Activated CD8-positive, alpha-beta memory T cell treated with anti-CD3 and anti-CD28 coated beads, Interleukin-2, amount 10 ng/mL, durations not matched to agents 7 days and 5 days (primary cell): ENCODE measurements at regions not wholly inside any gene's neighbourhood (a gene's known extent, or its start where the extent isn't known, plus 50 kb on each side); places are given as distances from the start of the nearest gene placed in this dataset.

ENCODE experiments used
- ATAC-seq: fragments of 150-1000 bp; cut with Tn5 transposase; one replicate; pipeline ENCODE4 v1.10.0; 2021; ENCODE audit warnings: moderate library complexity
- CTCF ChIA-PET: fragments of 350-600 bp; sonication (Branson Sonifier 250); formaldehyde crosslinking; loops from one replicate; lab custom pipeline; 2021; ENCODE audit warnings: antibody characterized with exemption; lab: Charles Lee
- DNase-seq: peaks from one replicate; pipeline ENCODE4 v3.0.0-alpha.2; 2020
- H3K27ac Mint-ChIP-seq: one replicate; pipeline ENCODE4 v1.8.0; 2021; ENCODE audit warnings: mild to moderate bottlenecking, mixed read lengths
- H3K27me3 Mint-ChIP-seq: one replicate; pipeline ENCODE4 v1.8.0; 2021; ENCODE audit warnings: mixed read lengths
- H3K36me3 Mint-ChIP-seq: one replicate; pipeline ENCODE4 v1.8.0; 2021; ENCODE audit warnings: mild to moderate bottlenecking, mixed read lengths
- H3K4me1 Mint-ChIP-seq: one replicate; pipeline ENCODE4 v1.8.0; 2021; ENCODE audit warnings: mixed read lengths
- H3K4me3 Mint-ChIP-seq: one replicate; pipeline ENCODE4 v1.8.0; 2021; ENCODE audit warnings: mild to moderate bottlenecking, moderate library complexity, mixed read lengths
- H3K9me3 Mint-ChIP-seq: one replicate; pipeline ENCODE4 v1.8.0; 2022; ENCODE audit warnings: low read depth, mixed read lengths

GRCh38 chr4:157781361-157781760 is 391.5 kb downstream of the GASK1B start:
- DNase-seq (no peak), ATAC-seq (no peak)
- Mint-ChIP-seq H3K27ac (no peak overlapping the region), H3K36me3 (no peaks in the 10 kb centered on the region), H3K4me3 (no peak overlapping the region), H3K27me3 (no peaks in the 10 kb centered on the region), H3K4me1 (no peaks in the 10 kb centered on the region), H3K9me3 (no peaks in the 10 kb centered on the region)
- CTCF ChIA-PET = no interaction called here

- DNase-seq (no peak), ATAC-seq (no peak)
- Mint-ChIP-seq H3K36me3 (no peaks in the 10 kb centered on the region), H3K27me3 (no peaks in the 10 kb centered on the region), H3K4me3 (no peak overlapping the region), H3K27ac (no peak overlapping the region), H3K4me1 (no peaks in the 10 kb centered on the region), H3K9me3 (no peaks in the 10 kb centered on the region)
- CTCF ChIA-PET = no interaction called here
Observed at GRCh38 chr4:157779081-157779480, 393.7 kb downstream of the GASK1B start.

GRCh38 chr4:157776930-157777528 is 395.8 kb downstream of the GASK1B start:
- no peaks in the 10 kb centered on the region for H3K27me3 Mint-ChIP-seq
- no peaks in the 10 kb centered on the region for H3K36me3 Mint-ChIP-seq
- H3K9me3 Mint-ChIP-seq = no peaks in the 10 kb centered on the region
- DNase-seq (no peak), ATAC-seq (no peak)
- CTCF ChIA-PET = no interaction called here
- no peak overlapping the region for H3K4me3 Mint-ChIP-seq
- H3K4me1 Mint-ChIP-seq = no peaks in the 10 kb centered on the region
- H3K27ac Mint-ChIP-seq = no peak overlapping the region

GRCh38 chr4:157775971-157776370 is 396.9 kb downstream of the GASK1B start:
- Mint-ChIP-seq H3K9me3 (no peaks in the 10 kb centered on the region), H3K27me3 (no peaks in the 10 kb centered on the region), H3K4me3 (no peak overlapping the region), H3K36me3 (no peaks in the 10 kb centered on the region), H3K27ac (no peak overlapping the region), H3K4me1 (no peaks in the 10 kb centered on the region)
- DNase-seq (no peak), ATAC-seq (no peak)
- CTCF ChIA-PET = no interaction called here

GRCh38 chr4:157772907-157773306 is 399.9 kb downstream of the GASK1B start:
- Mint-ChIP-seq H3K27me3 (no peaks in the 10 kb centered on the region), H3K36me3 (no peaks in the 10 kb centered on the region), H3K27ac (no peak overlapping the region), H3K4me1 (no peaks in the 10 kb centered on the region), H3K9me3 (no peaks in the 10 kb centered on the region), H3K4me3 (no peak overlapping the region)
- DNase-seq = no peak
- CTCF ChIA-PET = no interaction called here
- no peak for ATAC-seq

- no peaks in the 10 kb centered on the region for H3K36me3 Mint-ChIP-seq
- CTCF ChIA-PET = no interaction called here
- H3K27ac Mint-ChIP-seq = no peak overlapping the region
- H3K4me1 Mint-ChIP-seq = no peaks in the 10 kb centered on the region
- DNase-seq (no peak), ATAC-seq (no peak)
- no peak overlapping the region for H3K4me3 Mint-ChIP-seq
- H3K27me3 Mint-ChIP-seq = no peaks in the 10 kb centered on the region
- no peaks in the 10 kb centered on the region for H3K9me3 Mint-ChIP-seq
Observed at GRCh38 chr4:157768419-157768818, 404.4 kb downstream of the GASK1B start.

GRCh38 chr4:157763490-157763889 is 409.3 kb downstream of the GASK1B start:
- Mint-ChIP-seq H3K36me3 (no peaks in the 10 kb centered on the region), H3K27me3 (no peaks in the 10 kb centered on the region), H3K9me3 (no peaks in the 10 kb centered on the region), H3K4me3 (no peak overlapping the region), H3K4me1 (no peaks in the 10 kb centered on the region), H3K27ac (no peak overlapping the region)
- CTCF ChIA-PET = no interaction called here
- DNase-seq = no peak
- ATAC-seq = no peak

GRCh38 chr4:157754410-157754809 is 418.4 kb downstream of the GASK1B start:
- Mint-ChIP-seq H3K4me3 (no peak overlapping the region), H3K36me3 (no peaks in the 10 kb centered on the region), H3K9me3 (peaks cover 2% of the 10 kb centered on the region), H3K27ac (no peak overlapping the region), H3K4me1 (no peaks in the 10 kb centered on the region), H3K27me3 (no peaks in the 10 kb centered on the region)
- ATAC-seq = no peak
- no peak for DNase-seq
- CTCF ChIA-PET = no interaction called here

- no peaks in the 10 kb centered on the region for H3K36me3 Mint-ChIP-seq
- ATAC-seq = no peak
- CTCF ChIA-PET = no interaction called here
Observed at GRCh38 chr4:157751631-157752030, 421.2 kb downstream of the GASK1B start.

GRCh38 chr4:157741642-157742041 is 431.2 kb downstream of the GASK1B start:
- ATAC-seq (no peak), DNase-seq (no peak)
- Mint-ChIP-seq H3K9me3 (peaks cover 5% of the 10 kb centered on the region), H3K27me3 (no peaks in the 10 kb centered on the region), H3K27ac (no peak overlapping the region), H3K4me3 (no peak overlapping the region), H3K4me1 (no peaks in the 10 kb centered on the region), H3K36me3 (no peaks in the 10 kb centered on the region)
- CTCF ChIA-PET = no interaction called here

More at GRCh38 chr4:157751631-157752030, 421.2 kb downstream of the GASK1B start:
- peaks cover 5% of the 10 kb centered on the region for H3K9me3 Mint-ChIP-seq
- H3K27me3 Mint-ChIP-seq = no peaks in the 10 kb centered on the region
- no peaks in the 10 kb centered on the region for H3K4me1 Mint-ChIP-seq
- DNase-seq = no peak
- H3K27ac Mint-ChIP-seq = no peak overlapping the region
- no peak overlapping the region for H3K4me3 Mint-ChIP-seq

- DNase-seq = no peak
- H3K9me3 Mint-ChIP-seq = no peaks in the 10 kb centered on the region
- ATAC-seq = no peak
- no peak overlapping the region for H3K27ac Mint-ChIP-seq
- H3K4me3 Mint-ChIP-seq = no peak overlapping the region
- H3K4me1 Mint-ChIP-seq = no peaks in the 10 kb centered on the region
- no peaks in the 10 kb centered on the region for H3K36me3 Mint-ChIP-seq
- CTCF ChIA-PET = no interaction called here
- no peaks in the 10 kb centered on the region for H3K27me3 Mint-ChIP-seq
Observed at GRCh38 chr4:157739242-157739641, 433.6 kb downstream of the GASK1B start.

- no peak overlapping the region for H3K27ac Mint-ChIP-seq
- CTCF ChIA-PET = no interaction called here
Observed at GRCh38 chr4:157728215-157728614, 444.6 kb downstream of the GASK1B start.

GRCh38 chr4:157727163-157727562 is 445.7 kb downstream of the GASK1B start:
- H3K27me3 Mint-ChIP-seq = no peaks in the 10 kb centered on the region
- H3K36me3 Mint-ChIP-seq = no peaks in the 10 kb centered on the region
- H3K27ac Mint-ChIP-seq = no peak overlapping the region
- DNase-seq = no peak
- no peak overlapping the region for H3K4me3 Mint-ChIP-seq
- no peaks in the 10 kb centered on the region for H3K4me1 Mint-ChIP-seq
- H3K9me3 Mint-ChIP-seq = peaks cover 11% of the 10 kb centered on the region
- CTCF ChIA-PET = no interaction called here
- no peak for ATAC-seq

More at GRCh38 chr4:157728215-157728614, 444.6 kb downstream of the GASK1B start:
- Mint-ChIP-seq H3K36me3 (no peaks in the 10 kb centered on the region), H3K4me1 (no peaks in the 10 kb centered on the region), H3K9me3 (peaks cover 11% of the 10 kb centered on the region), H3K4me3 (no peak overlapping the region), H3K27me3 (no peaks in the 10 kb centered on the region)
- ATAC-seq (no peak), DNase-seq (no peak)

GRCh38 chr4:157722146-157722545 is 450.7 kb downstream of the GASK1B start:
- ATAC-seq (no peak), DNase-seq (no peak)
- CTCF ChIA-PET = no interaction called here
- Mint-ChIP-seq H3K4me1 (no peaks in the 10 kb centered on the region), H3K9me3 (peaks cover 10% of the 10 kb centered on the region), H3K27ac (no peak overlapping the region), H3K4me3 (no peak overlapping the region), H3K27me3 (no peaks in the 10 kb centered on the region), H3K36me3 (no peaks in the 10 kb centered on the region)

- Mint-ChIP-seq H3K27ac (no peak overlapping the region), H3K36me3 (no peaks in the 10 kb centered on the region), H3K27me3 (no peaks in the 10 kb centered on the region), H3K4me3 (no peak overlapping the region), H3K9me3 (no peaks in the 10 kb centered on the region), H3K4me1 (no peaks in the 10 kb centered on the region)
- no peak for ATAC-seq
- CTCF ChIA-PET = no interaction called here
- no peak for DNase-seq
Observed at GRCh38 chr4:157713342-157713741, 459.5 kb downstream of the GASK1B start.
